OCI-M2 (cell line): ENCODE measurements at regions not wholly inside any gene's neighbourhood (a gene's known extent, or its start where the extent isn't known, plus 50 kb on each side); places are given as distances from the start of the nearest gene placed in this dataset.
"Not testable (repeated sequence)": the region's sequence is repeated elsewhere in the genome, so short reads cannot be mapped to it uniquely, and the experiment has no call there.

Experiments
- DNase-seq: peaks from one replicate; lab custom pipeline; 2025; ENCODE audit not compliant: unreplicated experiment; lab: John Stamatoyannopoulos, UW

GRCh38 chr9:41273549-41274267 is 84.6 kb upstream of the ZNG1F start:
- not testable (repeated sequence) for DNase-seq

GRCh38 chr9:41272879-41273548 is 83.9 kb upstream of the ZNG1F start:
- DNase-seq, result not testable (repeated sequence)

GRCh38 chr9:41270992-41271391 is 81.9 kb upstream of the ZNG1F start:
- not testable (repeated sequence) for DNase-seq

GRCh38 chr9:41269471-41269870 is 80.4 kb upstream of the ZNG1F start:
- DNase-seq, result not testable (repeated sequence)

DNA sequence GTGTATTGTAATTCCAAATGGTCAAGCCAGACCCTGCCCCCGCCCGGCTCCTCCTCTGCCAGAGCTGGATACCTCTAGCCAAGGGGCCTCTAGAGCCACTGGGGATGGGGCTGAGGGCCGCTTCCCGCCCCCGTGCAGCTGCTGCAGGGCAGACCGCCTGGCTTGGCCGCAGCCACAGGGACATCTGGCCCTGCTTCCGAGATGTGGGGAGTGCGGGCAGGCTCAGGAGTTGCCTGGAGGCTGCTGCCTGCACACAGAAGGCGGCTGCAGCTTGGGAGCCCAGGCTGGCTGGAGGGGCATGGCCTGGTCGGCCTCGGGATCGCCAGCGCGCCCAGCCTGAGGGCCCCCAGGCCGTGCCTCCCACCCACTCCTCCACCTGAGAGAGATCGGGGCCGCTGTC is 79.9 kb upstream of the ZNG1F start:
- not testable (repeated sequence) for DNase-seq

GRCh38 chr9:41266602-41267001 is 77.5 kb upstream of the ZNG1F start:
- not testable (repeated sequence) for DNase-seq

DNA sequence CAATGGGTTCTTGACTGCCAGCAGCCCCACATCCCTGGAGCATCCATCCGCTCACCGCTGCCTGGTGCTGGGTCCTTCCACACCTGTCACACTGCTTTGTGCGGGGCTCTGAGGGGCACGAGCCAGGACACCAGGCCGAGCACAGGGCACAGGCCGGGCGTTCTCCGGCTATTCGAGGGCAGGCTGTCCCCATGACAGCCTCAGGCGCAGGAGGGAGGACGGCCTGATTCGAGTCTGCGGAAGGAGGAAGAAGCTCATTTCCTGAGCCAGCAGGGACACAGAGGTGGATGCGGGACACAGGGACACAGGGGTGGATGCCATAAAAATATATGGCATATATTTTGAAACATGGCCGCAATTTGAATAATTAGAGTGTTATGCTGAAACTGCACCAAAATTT is 76.9 kb upstream of the ZNG1F start:
- DNase-seq, result not testable (repeated sequence)

DNA sequence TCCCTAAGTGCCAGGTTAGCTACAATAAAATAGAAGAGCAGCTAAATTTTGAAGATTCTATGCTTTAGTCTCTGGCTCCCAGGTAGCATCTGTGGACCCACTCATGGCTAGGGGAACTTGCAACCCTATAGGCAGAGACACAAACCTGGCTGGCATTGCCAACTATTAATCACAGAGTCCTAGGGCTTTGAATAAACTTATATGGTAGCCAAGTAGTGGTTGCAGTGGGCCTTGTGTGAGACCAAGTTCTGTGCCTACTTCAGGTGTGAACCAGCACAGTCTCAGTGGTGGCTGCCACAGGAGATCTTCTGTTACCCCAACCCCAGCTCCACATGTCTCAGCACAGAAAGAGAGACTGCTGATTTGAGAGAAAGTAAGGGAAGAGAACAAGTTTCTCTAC is 62.9 kb upstream of the ZNG1F start:
- not testable (repeated sequence) for DNase-seq

DNA sequence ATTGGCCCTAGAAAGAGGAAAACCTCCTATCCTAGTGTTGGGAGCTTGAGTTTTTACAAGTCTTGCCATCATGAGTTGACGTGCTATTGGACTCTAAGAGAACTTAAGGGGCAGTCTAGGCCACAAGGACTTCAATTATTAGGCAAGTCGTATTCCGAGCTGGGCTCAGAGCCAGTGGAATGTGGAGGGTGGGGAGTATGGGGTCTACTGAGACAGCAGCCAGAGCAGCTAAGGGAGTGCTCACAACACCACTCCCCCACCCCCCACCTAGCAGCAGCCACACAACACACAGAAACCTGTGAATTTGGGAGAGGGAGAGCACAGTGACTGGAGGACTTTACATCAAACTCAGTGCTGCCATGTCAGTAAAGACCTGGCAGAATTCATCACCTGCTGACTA is 62.0 kb upstream of the ZNG1F start:
- not testable (repeated sequence) for DNase-seq

- DNase-seq, result not testable (repeated sequence)
Measured at GRCh38 chr9:41246702-41247101, 57.6 kb upstream of the ZNG1F start.
